HCT116 (cell line): ENCODE measurements at regions not wholly inside any gene's neighbourhood (a gene's known extent, or its start where the extent isn't known, plus 50 kb on each side); places are given as distances from the start of the nearest gene placed in this dataset.

Experiments used
- ATAC-seq: fragments of 200-7000 bp; cut with Tn5 transposase; 2 replicates; pipeline ENCODE4 v1.9.1; 2020; ENCODE audit warnings: mild to moderate bottlenecking, moderate library complexity
- BruUV-seq: library from RNA; stranded (reverse); fragments of 400-500 nt; replicated peaks from 2 replicates; lab custom pipeline; 2021; lab: Mats Ljungman, UMichigan
- CTCF ChIA-PET: fragments of 300-600 bp; sonication (Branson Sonifier 250); formaldehyde crosslinking; loops from one replicate; lab custom pipeline; 2021; ENCODE audit warnings: antibody characterized with exemption; lab: Charles Lee
- POLR2A ChIA-PET: fragments of 300-600, 350-600 bp; sonication (Branson Sonifier 250); formaldehyde crosslinking; loops from one replicate; lab custom pipeline; 2021; ENCODE audit warnings: antibody characterized with exemption; lab: Charles Lee
- RAD21 ChIA-PET, 2 experiments: fragments of 300-600 bp; sonication (Branson Sonifier 250); formaldehyde crosslinking; loops; one replicate each; lab custom pipeline; 2023; ENCODE audit warnings: low total read pairs in 2 of 2; ENCODE audit not compliant: uncharacterized antibody in 2 of 2, unreplicated experiment in 2 of 2, low non-redundant PET in 1 of 2; lab: Charles Lee
- DNase-seq: peaks from one replicate; pipeline ENCODE4 v3.0.0-alpha.2; 2010; ENCODE audit warnings: low read depth, low spot score
- H2AFZ ChIP-seq: fragments of 200-600 bp; shearing (Covaris generic), sonication (generic); 2 replicates; pipeline ENCODE4 v1.6.1; 2017; ENCODE audit warnings: low read depth, mixed run types, mixed read lengths, antibody characterized with exemption, low read length; ENCODE audit not compliant: poor library complexity, severe bottlenecking
- H3K27ac ChIP-seq: 2 replicates; pipeline ENCODE4 v1.5.1; 2012; ENCODE audit warnings: low read depth, low read length
- H3K27me3 ChIP-seq: fragments of 200-600 bp; sonication (generic); 2 replicates; pipeline ENCODE4 v1.6.1; 2016; ENCODE audit warnings: mixed run types, low read length, mixed read lengths; ENCODE audit not compliant: insufficient read depth
- H3K36me3 ChIP-seq, 2 experiments: fragments of 200-500 bp in 1 of 2; fragments of 200-600 bp in 1 of 2; sonication (Bioruptor generic) in 1 of 2; sonication (generic) in 1 of 2; 2 replicates each; pipeline versions ENCODE4 v1.5.1 to v1.6.1; 2014 to 2016; ENCODE audit warnings: low read length in 2 of 2, inconsistent platforms in 1 of 2, mixed read lengths in 1 of 2, mixed run types in 1 of 2; ENCODE audit not compliant: insufficient read depth in 2 of 2, control insufficient read depth in 1 of 2
- H3K4me1 ChIP-seq, 2 experiments: fragments of 200-600 bp in 1 of 2; sonication (generic) in 1 of 2; 2 replicates each; pipeline versions ENCODE4 v1.5.1 to v1.6.1; 2012 to 2017; ENCODE audit warnings: low read length in 2 of 2, inconsistent platforms in 1 of 2, mild to moderate bottlenecking in 1 of 2, mixed read lengths in 1 of 2, mixed run types in 1 of 2, moderate library complexity in 1 of 2; ENCODE audit not compliant: insufficient read depth in 2 of 2, control insufficient read depth in 1 of 2
- H3K4me2 ChIP-seq: fragments of 200-600 bp; sonication (generic); 2 replicates; pipeline ENCODE4 v1.6.1; 2017; ENCODE audit warnings: mixed run types, low read length, mixed read lengths
- H3K4me3 ChIP-seq, 2 experiments: fragments of 200-600 bp in 1 of 2; sonication (generic) in 1 of 2; replicated peaks in 1 of 2; 2 replicates each; pipeline ENCODE4 v1.5.1; 2011 to 2016; ENCODE audit warnings: low read length in 2 of 2, control low read depth in 1 of 2, low read depth in 1 of 2, mild to moderate bottlenecking in 1 of 2, mixed read lengths in 1 of 2, mixed run types in 1 of 2
- H3K79me2 ChIP-seq: fragments of 200-600 bp; sonication (generic); 2 replicates; pipeline ENCODE4 v1.6.1; 2017; ENCODE audit warnings: mild to moderate bottlenecking, mixed run types, low read length, moderate library complexity, mixed read lengths; ENCODE audit not compliant: insufficient read depth
- H3K9ac ChIP-seq: fragments of 200-600 bp; sonication (generic); 2 replicates; pipeline ENCODE4 v1.6.1; 2016; ENCODE audit warnings: low read length, mixed read lengths
- H3K9me2 ChIP-seq: fragments of 200-600 bp; sonication (generic), shearing (Covaris generic); 2 replicates; pipeline ENCODE4 v1.6.1; 2017; ENCODE audit warnings: mixed run types, mild to moderate bottlenecking, moderate library complexity; ENCODE audit not compliant: insufficient read depth
- H3K9me3 ChIP-seq, 2 experiments: fragments of 200-500 bp in 1 of 2; fragments of 200-600 bp in 1 of 2; sonication (Bioruptor generic) in 1 of 2; sonication (generic) in 1 of 2; 2 replicates each; pipeline ENCODE4 v1.6.1; 2014 to 2017; ENCODE audit warnings: low read length in 2 of 2, mixed read lengths in 2 of 2, inconsistent platforms in 1 of 2, low read depth in 1 of 2, mild to moderate bottlenecking in 1 of 2, mixed run types in 1 of 2, moderate library complexity in 1 of 2; ENCODE audit not compliant: control insufficient read depth in 1 of 2, insufficient read depth in 1 of 2
- H4K20me1 ChIP-seq: fragments of 200-600 bp; sonication (generic), shearing (Covaris generic); 2 replicates; pipeline ENCODE4 v1.6.1; 2017; ENCODE audit warnings: mixed run types, mild to moderate bottlenecking, moderate library complexity; ENCODE audit not compliant: insufficient read depth
- CBX3 ChIP-seq: IDR thresholded peaks from 2 replicates; pipeline ENCODE4 v1.6.1; 2012; ENCODE audit warnings: low read depth
- CTCF ChIP-seq, 3 experiments: fragments of 200-600 bp in 1 of 3; sonication (generic) in 1 of 3; IDR thresholded peaks in 2 of 3; conservative IDR thresholded peaks in 1 of 3; 2 replicates each; pipeline ENCODE4 v1.5.1; 2012 to 2017; ENCODE audit warnings: low read depth in 2 of 3, low read length in 2 of 3, antibody characterized with exemption in 1 of 3, borderline replicate concordance in 1 of 3, control low read depth in 1 of 3, mild to moderate bottlenecking in 1 of 3, mixed read lengths in 1 of 3, mixed run types in 1 of 3, moderate library complexity in 1 of 3; ENCODE audit not compliant: insufficient read depth in 1 of 3
- EGR1 ChIP-seq: IDR thresholded peaks from 2 replicates; pipeline ENCODE4 v1.6.1; 2012; ENCODE audit warnings: low read depth
- FOSL1 ChIP-seq: IDR thresholded peaks from 2 replicates; pipeline ENCODE4 v1.6.1; 2012; ENCODE audit warnings: low read depth
- MAX ChIP-seq: IDR thresholded peaks from 2 replicates; pipeline ENCODE4 v1.6.1; 2012
- POLR2A ChIP-seq: IDR thresholded peaks from 2 replicates; pipeline ENCODE4 v1.7.0; 2011; ENCODE audit warnings: borderline replicate concordance; ENCODE audit not compliant: insufficient read depth, insufficient read length; ENCODE audit errors: extremely low read depth
- RAD21 ChIP-seq: IDR thresholded peaks from 2 replicates; pipeline ENCODE4 v1.6.1; 2012; ENCODE audit warnings: low read depth, mild to moderate bottlenecking
- REST ChIP-seq: IDR thresholded peaks from 2 replicates; pipeline ENCODE4 v1.6.1; 2012; ENCODE audit warnings: low read depth
- SP1 ChIP-seq: IDR thresholded peaks from 2 replicates; pipeline ENCODE4 v1.6.1; 2012; ENCODE audit warnings: low read depth
- SRF ChIP-seq: IDR thresholded peaks from 2 replicates; pipeline ENCODE4 v1.6.1; 2012; ENCODE audit warnings: low read depth
- TCF7L2 ChIP-seq: IDR thresholded peaks from 2 replicates; pipeline ENCODE4 v1.7.0; 2011; ENCODE audit warnings: borderline replicate concordance, inconsistent platforms; ENCODE audit not compliant: insufficient read depth, insufficient read length; ENCODE audit errors: extremely low read depth
- ZBTB33 ChIP-seq: IDR thresholded peaks from 2 replicates; pipeline ENCODE4 v1.6.1; 2011; ENCODE audit warnings: mild to moderate bottlenecking, low read length, moderate library complexity; ENCODE audit not compliant: insufficient replicate concordance; ENCODE audit errors: extremely low read depth
- intact Hi-C: fragments of 100-400 bp; cut with micrococcal nuclease; formaldehyde crosslinking; loops from 2 replicates; pipeline ENCODE4 v1.10.0; 2022

- Histone ChIP-seq H3K36me3 (no peaks in the 10 kb centered on the region), H3K9ac (no peak overlapping the region), H3K4me1 (peaks cover 0 to 5% of the 10 kb centered on the region in 2 experiments; a peak in 1 of 4 replicates), H3K9me2 (no peaks in the 10 kb centered on the region), H3K9me3 (no peaks in the 10 kb centered on the region), H3K4me3 (no peak overlapping the region), H3K27me3 (0 out of 2 replicates have a peak, but pooled peaks cover 5% of the 10 kb centered on the region), H3K4me2 (no peak overlapping the region), H3K79me2 (no peaks in the 10 kb centered on the region), H3K27ac (no peak overlapping the region), H2AFZ (no peak overlapping the region), H4K20me1 (no peaks in the 10 kb centered on the region)
- BruUV-seq = no TSS peak
- DNase-seq = no peak
- ChIA-PET RAD21 (no interaction called here), CTCF (no interaction called here), POLR2A (no interaction called here)
- TF ChIP-seq REST (no peak), EGR1 (no peak), SRF (no peak), CBX3 (no peak), ZBTB33 (no peak), CTCF (IDR thresholded peaks at IDR 0.05 in 2 of 3, conservative IDR thresholded peaks at IDR 0.05 in 1 of 3; ENCODE audit: borderline replicate concordance in 1 of 3, insufficient read depth in 1 of 3, low read depth in 2 of 3, low read length in 2 of 3) (peak; percentile 25 to 51 (median 39); a peak in 5 of 6 replicates), RAD21 (peak; percentile 59), MAX (no peak), SP1 (no peak), TCF7L2 (no peak), FOSL1 (no peak), POLR2A (no peak)
- ATAC-seq = peak; percentile 66
- intact Hi-C loops = loop anchor here (5.0 kb wide), 2 partner anchors 290 to 1505 kb away; no protein-coding TSS in a partner anchor
These were observed 160.4 kb downstream of the CPEB2 start for GRCh38 chr4:15162465-15163283.
